Stimulated activated CD8-positive, alpha-beta memory T cell treated with anti-CD3 and anti-CD28 coated beads, Interleukin-12 subunit alpha, Interleukin-12 subunit beta, amount 100 ng/mL, for 24 hours (primary cell): ENCODE measurements at regions not wholly inside any gene's neighbourhood (a gene's known extent, or its start where the extent isn't known, plus 50 kb on each side); places are given as distances from the start of the nearest gene placed in this dataset.

Experiments used
- DNase-seq: peaks from one replicate; pipeline ENCODE4 v3.0.0-alpha.2; 2020; ENCODE audit errors: extremely low read depth

DNA sequence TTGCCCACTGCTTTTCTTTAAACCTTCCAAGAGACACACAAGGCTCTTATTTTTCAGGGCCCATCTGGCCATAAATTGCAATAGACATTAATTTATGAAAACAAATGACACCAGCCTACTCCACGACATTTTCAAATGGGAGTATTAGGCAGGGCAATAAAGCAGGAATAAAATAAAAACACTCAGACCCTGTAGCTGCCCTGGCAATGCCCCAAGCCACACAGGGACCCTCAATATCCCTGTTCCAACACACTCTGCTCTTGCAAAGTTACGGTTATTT, 550.8 kb upstream of the TNP1 start:
- no peak for DNase-seq

DNA sequence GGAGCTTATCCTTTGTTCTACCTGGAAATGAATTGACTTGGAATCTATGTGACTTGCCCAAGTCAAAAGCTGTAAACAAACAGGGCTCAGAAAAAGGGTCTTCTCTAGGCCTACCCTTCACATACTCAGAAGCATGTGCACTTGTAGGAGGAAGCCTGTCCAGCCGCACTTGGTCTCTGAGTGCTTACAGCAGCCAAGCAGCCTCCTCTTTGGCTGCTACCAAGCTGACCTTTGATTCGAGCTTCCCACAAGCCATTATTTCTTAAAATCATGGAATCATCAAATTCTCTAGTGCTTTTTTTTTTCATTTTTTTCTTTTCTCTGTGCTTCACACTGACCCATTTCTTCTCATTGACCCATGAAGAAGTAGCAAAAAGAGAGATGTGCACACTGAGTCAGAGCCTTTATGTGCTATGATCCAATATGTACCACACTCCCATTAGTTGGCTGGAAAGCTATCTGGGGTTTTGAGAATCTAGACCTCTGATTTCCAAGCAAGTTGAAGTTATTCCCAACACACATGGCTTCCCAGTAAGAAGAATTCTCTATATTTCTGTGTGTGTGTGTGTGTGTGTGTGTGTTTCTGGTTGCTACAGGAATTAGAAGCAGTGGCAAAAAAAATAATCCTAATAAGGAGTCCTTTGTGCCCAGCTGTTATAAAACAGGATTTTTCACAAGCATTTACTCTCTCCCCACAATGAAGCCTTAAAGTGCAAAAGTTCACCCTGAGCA, 550.3 kb upstream of the TNP1 start:
- no peak for DNase-seq

DNA sequence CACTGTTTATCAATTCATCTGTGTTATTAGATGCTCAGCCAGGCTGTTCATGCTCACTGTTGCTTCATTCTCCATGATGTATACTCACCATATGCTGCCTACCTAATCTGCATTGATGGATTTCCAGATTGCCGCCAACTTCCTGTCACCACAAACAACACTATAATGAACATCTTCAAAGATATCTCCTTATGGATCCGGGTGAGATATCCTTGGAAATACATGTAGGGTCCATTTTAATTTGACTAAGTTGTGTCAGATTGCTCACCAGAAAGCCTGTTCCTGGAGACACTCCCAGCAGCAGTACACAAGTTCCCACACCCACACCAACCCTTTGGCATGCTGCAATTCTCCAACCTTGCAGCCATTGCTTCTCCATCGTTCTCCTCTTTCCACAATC, 547.5 kb upstream of the TNP1 start:
- no peak for DNase-seq

DNA sequence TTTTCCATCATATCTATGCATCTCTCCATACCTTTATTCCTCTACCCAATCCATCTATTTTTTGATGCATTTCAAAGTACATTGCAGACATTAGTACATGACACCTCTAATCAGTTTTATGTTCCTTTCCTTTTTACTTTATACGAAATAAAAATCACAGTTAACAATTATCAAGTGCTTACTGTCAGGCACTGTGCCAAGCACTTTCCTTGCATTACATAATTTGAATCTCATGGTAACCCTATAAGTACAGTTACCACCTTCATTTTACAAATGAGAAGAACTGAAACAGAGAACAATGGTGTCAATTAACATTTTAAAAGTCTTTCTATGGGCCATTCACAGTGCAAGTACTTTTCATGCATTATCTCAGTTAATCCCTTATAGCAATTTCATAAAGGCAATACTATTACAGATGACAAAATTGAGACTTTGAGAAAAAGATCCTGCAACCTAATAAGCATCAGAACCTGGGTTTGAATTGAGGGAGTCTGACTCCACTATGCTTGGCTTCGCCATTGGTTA, 544.4 kb upstream of the TNP1 start:
- no peak for DNase-seq

DNA sequence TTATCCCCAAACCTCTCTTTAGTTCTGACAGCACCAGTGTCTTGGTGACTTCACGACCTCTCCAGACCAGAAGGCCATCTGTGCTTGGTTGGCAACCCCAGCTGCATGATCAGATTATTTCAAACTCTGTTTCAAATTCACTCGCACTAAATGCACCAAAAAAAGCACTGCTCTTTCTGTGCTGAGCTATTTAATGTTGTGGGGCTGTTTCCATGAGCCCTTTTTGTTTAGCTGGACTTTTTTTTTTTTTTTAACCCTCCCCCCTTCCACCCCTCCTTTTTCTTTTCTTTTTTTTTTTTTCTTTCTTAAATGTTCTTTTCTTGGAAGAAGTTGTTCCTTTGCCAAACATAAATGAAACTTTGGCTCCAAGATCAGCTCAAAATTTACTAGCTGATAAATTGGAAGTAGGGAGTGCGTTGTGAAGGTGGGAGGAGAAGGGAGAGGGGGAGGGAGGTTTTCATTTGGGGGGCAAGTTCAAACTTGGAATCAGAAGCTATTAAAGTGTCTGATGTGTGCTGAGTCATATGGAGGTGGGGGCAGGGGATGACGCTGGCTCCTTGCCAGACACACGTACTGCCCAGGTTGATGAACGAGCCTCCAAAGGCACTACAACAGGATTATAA, 543.0 kb upstream of the TNP1 start:
- no peak for DNase-seq

DNA sequence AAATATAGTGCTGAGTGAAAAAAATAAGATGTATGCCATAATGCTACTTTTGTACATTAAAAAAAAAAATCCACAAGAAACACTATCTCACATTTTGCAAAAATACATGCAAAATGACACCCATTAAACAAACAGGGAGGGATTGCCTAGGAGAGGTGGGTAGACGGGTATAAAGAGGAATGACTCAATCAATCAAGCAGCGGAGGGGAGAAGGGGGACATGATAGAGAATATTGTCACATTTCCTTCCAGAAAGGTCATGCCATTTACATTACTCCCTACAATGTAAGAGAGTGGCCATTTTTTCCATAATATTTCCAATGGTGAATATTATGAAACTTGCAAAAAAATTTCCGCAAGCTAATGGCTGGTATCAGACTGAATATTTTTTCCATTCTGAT, 542.3 kb upstream of the TNP1 start:
- no peak for DNase-seq

DNA sequence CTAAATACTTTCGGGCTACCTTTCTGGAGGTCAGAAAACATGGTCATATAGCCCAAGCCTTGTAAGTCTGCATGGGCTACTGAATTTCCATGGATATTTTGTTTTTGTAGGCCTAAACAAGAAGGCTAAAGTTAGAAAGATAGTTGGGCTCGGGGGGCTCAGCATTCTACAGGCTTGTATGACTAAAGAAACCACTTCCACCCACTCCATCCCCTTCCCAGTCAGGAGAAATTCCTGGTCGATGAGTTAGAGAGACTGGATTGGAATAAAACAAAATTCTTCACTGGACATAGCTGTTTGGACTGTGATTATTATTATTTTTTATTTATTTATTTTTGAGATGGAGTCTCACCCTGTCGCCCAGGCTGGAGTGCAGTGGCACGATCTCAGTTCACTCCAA, 539.4 kb upstream of the TNP1 start:
- DNase-seq, result no peak

DNA sequence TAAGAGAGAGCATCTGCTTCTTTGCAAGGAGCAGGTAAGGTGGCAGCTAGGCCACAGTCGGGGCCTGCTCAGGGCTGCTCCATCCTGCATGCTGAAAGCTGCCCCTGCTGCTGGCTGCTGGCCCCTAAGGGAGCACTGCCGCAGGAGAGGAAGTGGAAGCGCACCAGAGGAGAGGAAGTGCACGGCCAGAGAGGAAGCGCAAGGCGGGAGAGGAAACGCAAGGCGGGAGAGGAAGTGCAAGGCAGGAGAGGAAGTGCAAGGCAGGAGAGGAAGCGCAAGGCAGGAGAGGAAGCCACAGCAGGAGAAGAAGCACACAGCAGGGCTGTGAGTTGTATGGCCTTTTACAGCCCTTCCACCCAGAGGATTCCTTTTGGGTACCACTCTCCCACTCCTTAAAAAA, 539.0 kb upstream of the TNP1 start:
- DNase-seq, result no peak

DNA sequence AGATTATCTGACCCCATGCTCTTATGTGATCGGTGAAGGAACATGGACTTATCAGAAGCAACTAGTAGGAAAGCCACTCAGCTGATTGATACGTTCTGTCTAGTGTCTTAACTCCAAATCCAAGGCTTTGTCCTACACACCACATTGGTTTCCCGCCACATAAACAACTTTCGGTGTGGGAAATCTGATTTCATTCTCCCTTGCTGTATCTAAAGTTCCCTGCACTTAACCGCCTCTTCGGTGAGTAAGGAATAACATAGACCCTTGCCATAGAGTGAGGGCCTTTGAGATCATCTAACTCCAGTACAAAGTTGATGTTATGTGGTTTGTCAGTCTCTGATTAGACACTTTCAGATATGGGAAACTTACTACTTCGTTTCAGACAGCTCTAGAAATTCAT, 538.2 kb upstream of the TNP1 start:
- no peak for DNase-seq

DNA sequence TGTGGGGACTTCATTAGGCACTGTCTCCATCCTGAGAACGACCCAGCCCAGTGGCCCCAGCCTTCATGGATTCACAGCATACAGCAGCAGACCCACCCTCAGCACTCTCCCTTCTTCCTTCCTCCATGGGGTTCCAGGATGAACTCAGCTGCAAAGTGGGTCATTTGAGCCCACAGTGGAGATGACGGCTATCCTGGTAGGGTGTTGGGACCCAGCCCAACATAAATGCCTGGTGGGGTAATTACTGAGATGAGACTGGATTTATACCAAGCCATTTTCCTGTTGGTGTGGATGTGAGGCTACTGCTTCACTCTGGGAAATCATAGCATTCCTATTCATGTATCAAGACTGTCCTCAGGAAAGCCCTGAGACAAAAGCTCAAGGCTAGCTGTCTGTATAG, 536.7 kb upstream of the TNP1 start:
- DNase-seq, result no peak

DNA sequence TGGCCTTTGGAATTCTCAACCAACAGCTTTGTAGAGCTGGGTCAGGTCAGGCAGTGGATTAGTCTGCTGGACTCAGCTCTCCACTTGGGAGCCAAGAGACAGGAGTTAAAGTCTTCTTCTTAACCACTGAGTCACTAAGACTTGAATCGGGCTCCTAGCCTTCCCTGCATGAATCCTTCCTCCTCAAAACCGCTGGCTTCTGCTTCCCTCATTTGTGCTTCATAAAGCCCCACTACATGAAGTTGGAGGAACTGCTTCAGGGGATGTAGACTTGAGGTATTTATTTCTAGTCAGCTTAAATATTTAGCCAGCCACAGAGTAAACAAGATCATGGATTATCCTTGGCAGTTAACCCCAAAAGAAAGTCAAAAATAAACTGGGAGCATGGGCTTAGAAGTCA, 536.3 kb upstream of the TNP1 start:
- DNase-seq, result no peak

DNA sequence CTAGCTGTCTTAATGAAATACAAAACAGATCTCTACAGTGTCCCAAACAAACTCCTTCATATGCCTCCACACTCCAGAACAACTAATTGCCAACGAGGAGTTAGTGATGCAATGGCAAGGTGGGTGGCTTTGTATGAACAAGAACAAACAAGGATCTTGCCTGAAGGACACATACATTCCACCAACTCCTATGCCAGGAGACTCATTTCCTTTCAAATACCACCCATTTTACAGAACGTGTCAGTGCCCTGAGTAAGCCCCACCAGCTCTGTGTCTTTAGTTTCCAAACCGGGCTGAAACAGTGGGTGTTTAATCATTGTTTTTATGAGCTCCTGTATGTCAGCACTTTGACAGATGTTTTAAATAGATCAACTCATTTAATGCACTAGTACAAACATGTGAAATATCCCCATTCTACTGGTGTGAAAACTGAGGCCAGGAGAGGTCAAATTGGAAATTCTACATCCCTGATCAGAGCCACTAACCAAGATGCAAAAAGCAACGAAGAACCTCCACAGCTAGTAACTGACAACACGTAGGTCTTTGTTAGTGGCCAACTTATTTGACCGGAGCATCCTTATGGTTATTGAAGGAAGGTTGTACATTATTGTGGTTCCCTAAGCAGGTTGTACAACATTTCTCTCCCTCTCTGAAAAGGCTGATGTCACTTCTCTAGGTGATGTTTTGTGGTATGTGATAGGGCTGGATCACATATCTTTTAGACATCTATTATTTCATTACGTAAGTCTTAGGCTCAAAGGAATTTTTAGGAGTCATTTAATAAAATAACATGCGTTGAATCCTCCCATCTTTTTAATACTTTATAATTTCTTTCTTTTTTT, 534.9 kb upstream of the TNP1 start:
- DNase-seq, result no peak

DNA sequence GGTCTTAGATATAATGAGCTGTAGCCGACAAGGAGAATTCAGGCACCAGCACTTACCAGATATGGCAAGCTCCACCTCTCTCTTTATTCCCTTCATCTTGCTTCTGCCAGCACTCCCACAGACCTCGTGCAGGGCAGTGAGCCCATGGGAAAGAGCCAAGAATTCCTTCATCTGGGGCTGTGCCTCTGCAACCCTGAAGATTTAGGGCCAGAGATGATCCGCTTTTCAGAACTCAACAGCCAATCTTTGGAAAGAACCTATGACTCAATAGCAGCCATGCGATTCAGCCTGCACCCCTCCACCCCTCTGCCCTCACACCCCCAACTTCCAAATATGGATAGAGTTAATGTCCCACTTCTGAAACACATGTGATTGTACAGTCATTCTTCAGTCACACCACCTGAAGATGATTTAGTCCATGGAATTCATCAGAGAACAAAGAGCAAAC, 533.7 kb upstream of the TNP1 start:
- DNase-seq, result no peak

DNA sequence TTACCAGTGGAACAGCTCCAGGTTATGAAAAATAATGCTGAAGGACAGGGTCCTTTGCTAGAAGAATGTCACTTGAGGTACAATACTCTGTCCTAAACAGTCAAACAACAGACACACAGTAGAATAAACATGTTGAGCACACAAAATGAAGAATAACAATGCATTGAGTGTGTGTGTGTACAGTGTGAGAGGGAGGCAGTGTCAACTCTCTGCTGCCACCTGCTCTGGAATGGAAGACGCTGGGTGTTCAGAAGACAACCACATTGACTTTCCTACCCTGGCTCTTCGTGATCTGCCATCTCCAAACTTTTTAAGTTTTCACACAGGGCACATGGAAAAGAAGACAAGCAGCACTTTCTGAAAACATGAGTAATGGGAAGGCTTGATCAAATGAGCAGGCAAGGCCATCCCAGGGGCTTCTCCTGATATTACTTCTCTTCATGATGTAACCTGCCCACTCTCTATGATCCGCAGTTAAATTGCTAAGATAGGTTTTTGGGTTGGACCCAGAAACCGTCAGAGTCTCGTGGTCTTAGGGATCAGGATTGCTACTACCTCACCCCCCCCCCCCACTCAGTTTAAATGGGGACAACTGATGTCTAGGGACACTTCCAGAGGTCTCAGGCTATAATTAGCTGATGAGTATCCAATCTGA, 533.2 kb upstream of the TNP1 start:
- no peak for DNase-seq

DNA sequence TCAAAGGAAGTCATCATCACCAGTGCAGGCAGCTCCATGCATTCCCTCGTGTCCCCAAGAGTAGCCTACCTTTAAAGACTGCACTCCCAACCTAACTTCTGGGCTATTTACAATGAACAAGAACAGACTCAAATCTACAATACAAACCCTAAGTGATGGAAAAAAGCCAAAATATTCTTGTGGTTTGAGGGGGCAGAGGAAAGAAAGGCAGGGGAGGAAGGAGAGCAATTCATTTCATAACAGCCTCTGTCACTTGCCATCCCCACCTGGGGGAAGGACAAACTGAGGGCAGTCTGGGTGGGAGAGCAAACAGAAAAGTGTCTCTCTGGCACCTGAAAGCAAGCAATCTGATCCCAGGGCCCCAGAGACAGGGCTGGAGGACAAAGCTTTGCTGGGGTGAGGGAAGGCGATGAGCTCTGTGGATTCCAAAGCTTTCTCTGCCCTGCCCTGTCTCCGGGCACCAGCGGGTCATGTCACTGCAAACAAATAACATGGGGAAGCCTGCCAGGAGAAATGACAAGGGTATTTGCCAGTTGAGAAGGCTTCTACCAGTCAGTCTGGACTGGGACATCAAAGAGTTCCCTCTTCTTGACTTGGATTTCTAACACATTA, 528.0 kb upstream of the TNP1 start:
- DNase-seq, result no peak

DNA sequence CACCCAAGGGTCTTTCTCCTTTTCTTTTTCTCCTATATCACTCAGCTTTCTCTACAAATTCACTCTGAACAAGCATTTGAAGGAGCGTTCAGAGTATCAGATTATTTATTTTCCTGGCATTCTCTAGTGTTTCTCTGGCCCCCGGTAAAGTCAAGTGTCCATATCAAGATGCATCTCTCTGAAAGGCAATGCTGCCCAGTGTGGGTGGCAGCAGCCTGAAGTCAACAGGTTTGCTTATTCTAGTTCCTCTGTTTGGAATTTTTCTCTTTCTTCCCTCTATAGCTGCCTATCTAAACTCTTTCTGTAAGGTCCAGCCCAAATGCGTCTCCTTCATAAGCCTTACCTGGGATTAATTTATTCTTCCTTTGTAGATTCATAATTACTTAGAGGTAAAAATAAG, 526.2 kb upstream of the TNP1 start:
- no peak for DNase-seq

DNA sequence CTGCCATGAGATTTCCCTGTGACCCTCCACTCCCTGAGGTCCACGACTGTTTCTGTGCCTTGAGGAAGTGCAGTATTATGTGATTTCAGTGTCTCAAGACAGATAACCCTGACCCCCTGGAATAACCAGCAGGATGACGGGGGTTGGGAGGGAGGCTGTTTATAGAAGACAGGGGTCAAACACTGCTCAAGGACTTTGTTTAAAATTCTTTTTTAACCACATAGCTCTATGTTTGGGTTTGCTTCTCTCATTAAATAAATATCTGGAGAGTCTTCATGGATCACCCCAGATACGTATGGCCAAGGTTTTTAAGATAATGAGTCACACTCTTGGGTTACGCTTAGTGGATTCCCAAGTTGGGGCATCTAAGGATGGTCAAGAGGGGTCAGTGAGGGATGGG, 523.8 kb upstream of the TNP1 start:
- DNase-seq, result no peak

DNA sequence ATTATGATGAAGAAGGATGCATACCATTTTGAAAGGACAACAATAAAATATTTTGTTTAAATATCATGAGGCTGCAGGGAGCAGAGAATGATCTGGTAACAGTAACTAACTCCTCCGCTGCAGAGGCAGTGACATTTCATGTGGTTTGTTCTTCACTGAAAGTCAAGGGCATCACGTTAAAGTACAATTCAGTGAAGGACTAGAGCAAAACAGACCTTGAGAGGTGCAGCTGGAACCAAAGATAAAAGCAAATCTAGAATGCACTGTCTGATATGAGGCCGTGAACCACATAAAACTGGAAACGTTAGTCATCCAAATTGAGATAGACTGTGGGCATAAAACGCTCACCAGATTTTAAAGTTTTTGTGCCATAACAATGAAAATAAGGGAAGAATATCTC, 522.9 kb upstream of the TNP1 start:
- no peak for DNase-seq

DNA sequence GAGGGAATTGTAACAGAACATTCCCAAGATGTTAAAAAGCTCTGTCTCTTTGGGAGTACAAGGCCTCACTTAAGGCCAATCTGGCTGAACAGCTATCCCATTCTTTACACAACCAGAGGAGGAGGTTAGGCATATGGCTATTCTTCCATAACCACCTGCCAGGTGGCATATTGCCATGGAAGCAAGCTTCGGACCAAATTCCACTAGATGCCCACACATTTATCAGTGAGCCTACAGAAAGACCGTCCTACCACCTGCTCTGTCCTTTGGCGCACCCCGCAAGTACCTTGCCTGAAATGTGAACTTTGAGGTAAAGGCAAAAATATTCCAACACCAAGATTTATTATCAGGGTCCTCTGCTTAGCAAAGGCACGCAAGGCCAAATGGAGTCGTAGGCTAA, 519.9 kb upstream of the TNP1 start:
- DNase-seq, result no peak

DNA sequence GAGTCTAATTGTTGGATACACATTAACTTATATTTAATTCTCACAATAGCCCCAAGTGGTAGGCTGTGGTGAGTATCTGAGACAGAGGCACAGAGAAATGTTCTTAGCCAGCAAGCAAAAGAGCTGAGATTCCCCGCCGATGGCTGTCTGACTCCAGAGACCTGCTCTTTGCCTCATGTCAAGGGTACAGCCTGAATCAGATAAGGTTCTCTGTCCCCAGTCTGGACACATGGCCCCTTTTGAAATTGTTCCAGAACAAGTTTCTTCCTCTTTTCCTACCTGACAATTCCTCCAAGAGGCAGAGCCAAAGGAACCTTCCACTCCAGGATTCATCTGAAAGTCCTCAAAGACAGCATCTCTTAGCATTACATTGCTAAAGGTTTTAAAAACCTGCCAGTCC, 512.9 kb upstream of the TNP1 start:
- DNase-seq, result no peak

DNA sequence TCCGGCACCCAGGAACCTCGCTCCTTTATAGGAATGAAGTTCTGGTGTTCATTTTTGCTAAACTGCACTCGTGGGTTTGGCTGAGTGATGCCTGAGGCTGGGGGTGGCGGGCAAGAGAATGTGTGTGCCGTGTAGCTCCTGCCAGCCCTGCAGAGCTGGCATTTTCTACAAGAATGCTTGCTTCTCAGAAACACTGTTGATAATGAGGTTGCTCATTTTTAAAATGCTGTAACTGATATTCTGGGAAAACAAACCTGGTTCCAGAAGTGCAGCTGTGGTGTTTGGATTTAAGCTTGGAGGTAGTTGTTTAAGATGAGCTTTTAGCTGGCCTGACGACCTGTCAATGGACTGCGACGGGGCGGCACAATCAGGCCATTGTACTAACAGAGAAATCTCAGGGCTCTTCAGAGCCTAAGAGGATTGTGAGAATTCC, 511.9 kb upstream of the TNP1 start:
- DNase-seq, result no peak

DNA sequence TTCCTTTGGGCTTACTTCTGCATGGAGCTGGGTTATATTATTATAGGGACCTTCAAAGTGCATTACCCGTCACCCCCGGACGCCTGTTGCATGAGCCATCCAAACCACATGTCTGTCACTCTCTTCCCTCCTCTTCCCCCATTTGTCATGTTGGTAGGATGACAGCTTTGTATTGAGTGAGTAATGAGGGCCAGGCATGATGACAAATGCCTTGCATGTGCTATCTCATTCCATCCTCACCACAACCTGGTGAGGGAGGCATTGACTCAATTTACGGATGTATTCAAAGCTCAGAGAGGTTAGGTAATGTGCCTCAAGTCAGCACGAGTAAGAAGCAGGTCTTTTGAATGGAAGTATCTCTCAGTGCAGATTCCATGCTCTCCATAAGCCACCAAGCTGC, 510.5 kb upstream of the TNP1 start:
- DNase-seq, result no peak
